ENCODE measurements at regions not wholly inside any gene's neighbourhood (a gene's known extent, or its start where the extent isn't known, plus 50 kb on each side); places are given as distances from the start of the nearest gene placed in this dataset.

GRCh38 chr10:28794986-28795385 is 117.7 kb downstream of the BAMBI start:
- in situ Hi-C loops (cut with MboI; ENCODE audit: low sequenced_read_pairs, unreplicated experiment) = no loop called here
- no peak for TF ChIP-seq CTCF (IDR thresholded peaks at IDR 0.05; ENCODE audit: borderline replicate concordance, control extremely low read depth, extremely low read depth, insufficient read depth, missing control alignments)
- no peak for DNase-seq (ENCODE audit: low spot score)

DNA sequence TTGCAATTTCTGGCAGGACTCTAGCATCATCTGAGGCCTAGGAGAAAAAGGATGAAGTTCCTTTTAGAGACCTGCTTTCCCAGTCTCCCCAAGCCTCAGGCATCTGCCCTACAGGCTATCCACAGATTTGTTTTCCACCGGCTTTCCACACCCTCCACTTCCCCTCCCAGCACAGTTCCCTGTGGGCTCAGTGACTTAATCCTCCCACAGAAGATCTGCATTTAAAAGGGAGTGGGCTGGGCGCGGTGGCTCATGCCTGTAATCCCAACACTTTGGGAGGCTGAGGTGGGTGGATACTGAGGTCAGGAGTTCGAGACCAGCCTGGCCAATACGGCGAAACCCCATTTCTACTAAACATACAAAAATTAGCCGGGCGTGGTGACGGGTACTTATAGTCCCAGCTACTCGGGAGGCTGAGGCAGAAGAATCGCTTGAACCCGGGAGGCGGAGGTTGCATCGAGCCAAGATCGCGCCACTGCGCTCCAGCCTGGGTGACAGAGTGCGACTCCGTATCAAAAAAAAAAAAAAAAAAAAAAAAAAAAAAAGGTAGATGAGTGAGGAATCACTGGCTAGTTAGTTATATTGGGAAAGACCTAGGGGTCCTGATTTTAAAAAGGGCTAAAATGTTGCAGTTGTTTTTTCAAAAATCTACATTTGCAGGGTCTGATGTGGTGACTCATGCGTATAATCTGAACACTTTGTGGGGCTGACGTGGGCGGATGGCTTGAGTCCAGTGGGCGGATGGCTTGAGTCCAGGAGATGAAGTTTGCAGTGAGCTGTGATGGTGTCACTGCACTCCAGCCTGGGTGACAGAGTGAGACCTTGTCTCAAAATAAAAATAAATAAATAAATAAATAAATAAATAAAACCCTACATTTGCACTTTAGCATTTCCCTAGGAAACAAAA is 119.5 kb downstream of the BAMBI start:
- DNase-seq (ENCODE audit: low spot score) = no peak
- no peak for TF ChIP-seq CTCF (IDR thresholded peaks at IDR 0.05; ENCODE audit: borderline replicate concordance, control extremely low read depth, extremely low read depth, insufficient read depth, missing control alignments)
- in situ Hi-C loops (cut with MboI; ENCODE audit: low sequenced_read_pairs, unreplicated experiment) = no loop called here

GRCh38 chr10:28797904-28798371 is 120.6 kb downstream of the BAMBI start:
- in situ Hi-C loops (cut with MboI; ENCODE audit: low sequenced_read_pairs, unreplicated experiment) = no loop called here
- no peak for TF ChIP-seq CTCF (IDR thresholded peaks at IDR 0.05; ENCODE audit: borderline replicate concordance, control extremely low read depth, extremely low read depth, insufficient read depth, missing control alignments)
- no peak for DNase-seq (ENCODE audit: low spot score)

DNA sequence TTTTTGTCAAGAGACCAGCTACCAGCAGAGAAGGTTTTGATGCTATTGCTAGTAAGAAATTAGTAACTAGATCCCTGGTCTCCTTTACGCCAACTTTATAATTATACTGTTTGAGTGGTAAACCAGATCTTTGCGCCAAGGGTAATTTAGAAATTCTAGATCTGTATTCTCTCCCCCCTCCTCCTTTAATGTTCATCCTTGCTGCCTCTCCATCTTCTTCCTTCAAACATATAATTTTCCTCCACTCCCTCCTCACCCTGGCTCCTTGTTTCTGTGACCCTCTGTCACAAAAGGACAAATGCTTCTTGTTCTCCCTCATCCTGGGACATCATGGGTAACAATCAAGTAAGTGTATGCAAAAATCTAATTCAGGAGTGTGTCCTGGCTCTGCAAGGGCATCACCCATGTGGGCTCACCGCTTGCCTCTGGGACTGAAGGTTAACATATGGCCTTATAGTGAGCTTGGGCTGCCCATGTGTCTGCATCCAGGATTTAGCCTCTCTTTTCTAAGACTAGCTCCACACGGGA is 121.2 kb downstream of the BAMBI start:
- TF ChIP-seq CTCF (IDR thresholded peaks at IDR 0.05; ENCODE audit: borderline replicate concordance, control extremely low read depth, extremely low read depth, insufficient read depth, missing control alignments) = no peak
- in situ Hi-C loops (cut with MboI; ENCODE audit: low sequenced_read_pairs, unreplicated experiment) = no loop called here
- no peak for DNase-seq (ENCODE audit: low spot score)

GRCh38 chr10:28798964-28799363 is 121.6 kb downstream of the BAMBI start:
- TF ChIP-seq CTCF (IDR thresholded peaks at IDR 0.05; ENCODE audit: borderline replicate concordance, control extremely low read depth, extremely low read depth, insufficient read depth, missing control alignments) = no peak
- DNase-seq (ENCODE audit: low spot score) = no peak
- in situ Hi-C loops (cut with MboI; ENCODE audit: low sequenced_read_pairs, unreplicated experiment) = no loop called here

- no peak for TF ChIP-seq CTCF (IDR thresholded peaks at IDR 0.05; ENCODE audit: borderline replicate concordance, control extremely low read depth, extremely low read depth, insufficient read depth, missing control alignments)
- in situ Hi-C loops (cut with MboI; ENCODE audit: low sequenced_read_pairs, unreplicated experiment) = no loop called here
- DNase-seq (ENCODE audit: low spot score) = no peak
Measured at GRCh38 chr10:28800144-28800543, 122.8 kb downstream of the BAMBI start.
